ENCODE measurements at regions not wholly inside any gene's neighbourhood (a gene's known extent, or its start where the extent isn't known, plus 50 kb on each side); places are given as distances from the start of the nearest gene placed in this dataset.
"Not testable (repeated sequence)": the region's sequence is repeated elsewhere in the genome, so short reads cannot be mapped to it uniquely, and the experiment has no call there.

DNA sequence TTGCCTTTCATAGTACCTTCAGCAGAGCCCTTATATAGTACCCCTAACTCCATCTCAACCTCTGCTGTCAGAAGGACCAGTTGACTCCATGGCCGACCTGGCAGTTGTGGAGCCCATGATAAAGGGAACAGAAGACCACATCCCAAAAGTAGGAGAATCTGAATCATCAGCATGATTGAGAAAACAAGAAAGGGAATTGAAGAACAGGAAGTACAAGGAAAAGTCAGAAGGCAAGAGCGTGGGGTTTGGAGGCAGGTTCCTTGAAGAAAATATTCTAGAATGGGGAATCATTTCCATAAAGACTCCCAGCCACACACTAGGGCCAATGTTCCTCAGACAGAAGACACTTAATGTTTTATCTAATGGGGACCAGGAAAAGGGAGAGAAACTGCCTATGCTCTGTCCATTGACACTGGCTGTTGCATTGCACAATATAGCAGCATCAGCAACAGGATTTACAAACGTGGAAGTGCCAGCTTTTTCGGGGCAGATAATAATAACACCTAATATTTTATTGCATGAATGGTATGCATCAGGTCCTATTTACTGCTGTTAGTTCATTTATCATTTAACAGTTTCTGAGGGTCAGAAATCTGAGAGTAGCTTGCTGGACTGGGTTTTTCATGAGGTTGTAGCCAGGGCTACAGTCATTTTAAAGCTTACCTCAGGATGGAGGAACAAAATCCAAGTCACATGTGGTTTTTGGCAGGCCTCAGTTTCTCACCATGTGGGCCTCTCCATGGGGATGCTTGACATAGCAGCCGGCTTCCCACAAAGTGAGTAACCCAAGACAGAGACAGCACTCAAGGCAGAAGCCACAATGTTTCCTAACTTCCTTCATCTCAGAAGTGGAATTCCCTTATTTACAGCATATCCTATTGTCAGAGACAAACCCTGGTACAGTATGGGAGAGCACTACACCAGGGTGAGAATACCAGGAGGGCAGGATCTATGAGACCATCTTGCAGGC lies 483.4 kb downstream of the PLPP3 start:
- H3K9me3 ChIP-seq (replicated peaks; ENCODE audit: control insufficient read depth, low read depth, low read length), result no peaks in the 10 kb centered on the region
- H3K27ac ChIP-seq (ENCODE audit: low read length), result peak overlapping the region; percentile 17
- WGBS (ENCODE audit: insufficient coverage), result no CpG with 5 or more reads among the region's 5 CpGs

DNA sequence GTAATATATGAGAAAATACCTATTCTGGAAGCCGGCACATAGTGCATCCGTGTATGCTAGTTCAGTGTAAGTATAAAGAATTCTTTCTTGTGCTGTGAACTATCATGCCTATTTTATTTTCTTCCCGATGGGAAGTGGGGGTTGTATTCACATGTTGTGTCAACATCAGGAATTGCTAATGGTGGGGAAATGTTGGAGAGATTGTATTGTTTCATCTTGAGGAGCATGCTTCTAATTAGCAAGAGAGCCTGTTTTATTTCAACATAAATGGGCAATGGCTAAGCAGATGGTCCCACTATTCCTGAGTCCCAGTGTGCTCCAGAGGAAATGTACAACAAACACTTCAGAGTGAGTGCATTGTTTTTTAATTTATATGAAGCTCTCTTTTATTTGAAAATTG lies 485.2 kb downstream of the PLPP3 start:
- Histone ChIP-seq H3K27ac (ENCODE audit: low read length) (no peak overlapping the region), H3K9me3 (replicated peaks; ENCODE audit: control insufficient read depth, low read depth, low read length) (no peaks in the 10 kb centered on the region), H3K4me1 (ENCODE audit: control insufficient read depth, insufficient read depth, low read length) (peaks cover 14% of the 10 kb centered on the region), H3K27me3 (ENCODE audit: control insufficient read depth, insufficient read depth, low read length) (no peaks in the 10 kb centered on the region), H3K36me3 (ENCODE audit: control insufficient read depth, insufficient read depth, low read length) (no peaks in the 10 kb centered on the region), H3K4me3 (ENCODE audit: low read length) (no peak overlapping the region)
- 17% methylated on average over 1 of the region's 3 CpGs for WGBS (ENCODE audit: insufficient coverage)
- no peak for DNase-seq

More for the DNA sequence above, 483.4 kb downstream of the PLPP3 start:
- H3K4me3 ChIP-seq (ENCODE audit: low read length), result no peak overlapping the region
- H3K27me3 ChIP-seq (ENCODE audit: control insufficient read depth, insufficient read depth, low read length), result no peaks in the 10 kb centered on the region
- no peaks in the 10 kb centered on the region for H3K36me3 ChIP-seq (ENCODE audit: control insufficient read depth, insufficient read depth, low read length)
- DNase-seq, result peak; percentile 87
- peaks cover 14% of the 10 kb centered on the region for H3K4me1 ChIP-seq (ENCODE audit: control insufficient read depth, insufficient read depth, low read length)

DNA sequence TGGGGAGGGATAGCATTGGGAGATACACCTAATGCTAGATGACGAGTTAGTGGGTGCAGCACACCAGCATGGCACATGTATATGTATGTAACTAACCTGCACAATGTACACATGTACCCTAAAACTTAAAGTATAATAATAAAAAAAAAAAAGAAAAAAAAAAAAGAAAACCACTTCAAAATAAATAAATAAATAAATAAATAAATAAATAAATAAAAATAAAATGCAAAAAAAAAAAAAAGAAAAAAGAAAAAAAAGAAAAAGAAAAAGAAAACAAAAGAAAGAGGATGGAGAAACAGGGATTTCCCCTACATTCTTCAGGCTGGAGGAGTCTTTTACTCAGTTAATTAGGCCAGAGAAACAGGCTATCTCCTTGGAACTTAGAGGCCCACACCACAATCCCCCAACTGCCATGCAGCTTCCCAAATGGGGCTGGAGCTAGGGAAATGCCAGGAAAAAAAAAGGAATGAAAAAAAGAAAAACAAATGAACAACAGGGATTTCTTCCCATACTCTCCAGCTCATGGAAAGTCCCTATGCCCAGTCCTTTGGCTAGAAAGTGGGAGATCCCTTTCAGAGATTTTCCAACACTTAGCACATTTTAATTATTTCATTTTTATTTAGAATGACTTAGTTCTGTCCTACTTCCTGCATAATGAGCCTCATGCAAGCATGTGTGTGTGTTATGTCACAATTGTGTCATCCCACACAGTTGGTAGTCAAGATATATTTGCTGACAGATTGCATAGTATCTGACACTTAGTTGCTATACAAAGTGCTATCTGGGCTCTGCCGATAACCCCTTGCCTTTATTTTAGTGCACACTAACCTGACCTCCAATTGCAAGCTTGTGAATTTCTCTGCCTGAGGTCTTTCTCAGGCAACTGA lies 486.4 kb downstream of the PLPP3 start:
- WGBS (ENCODE audit: insufficient coverage), result 54% methylated on average over 1 of the region's 2 CpGs
- Histone ChIP-seq H3K36me3 (ENCODE audit: control insufficient read depth, insufficient read depth, low read length) (no peaks in the 10 kb centered on the region), H3K27me3 (ENCODE audit: control insufficient read depth, insufficient read depth, low read length) (no peaks in the 10 kb centered on the region), H3K4me3 (ENCODE audit: low read length) (no peak overlapping the region), H3K27ac (ENCODE audit: low read length) (no peak overlapping the region), H3K9me3 (replicated peaks; ENCODE audit: control insufficient read depth, low read depth, low read length) (peaks cover 2% of the 10 kb centered on the region), H3K4me1 (ENCODE audit: control insufficient read depth, insufficient read depth, low read length) (peaks cover 14% of the 10 kb centered on the region)
- no peak for DNase-seq

DNA sequence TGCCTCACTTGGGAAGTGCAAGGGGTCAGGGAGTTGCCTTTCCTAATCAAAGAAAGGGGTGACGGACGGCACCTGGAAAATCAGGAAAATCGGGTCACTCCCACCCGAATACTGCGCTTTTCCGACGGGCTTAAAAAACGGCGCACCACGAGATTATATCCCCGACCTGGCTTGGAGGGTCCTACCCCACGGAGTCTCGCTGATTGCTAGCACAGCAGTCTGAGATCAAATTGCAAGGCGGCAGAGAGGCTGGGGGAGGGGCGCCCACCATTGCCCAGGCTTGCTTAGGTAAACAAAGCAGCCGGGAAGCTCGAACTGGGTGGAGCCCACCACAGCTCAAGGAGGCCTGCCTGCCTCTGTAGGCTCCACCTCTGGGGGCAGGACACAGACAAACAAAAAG lies 489.5 kb downstream of the PLPP3 start:
- H3K27ac ChIP-seq (ENCODE audit: low read length); H3K4me1 ChIP-seq (ENCODE audit: control insufficient read depth, insufficient read depth, low read length); H3K9me3 ChIP-seq (replicated peaks; ENCODE audit: control insufficient read depth, low read depth, low read length); H3K27me3 ChIP-seq (ENCODE audit: control insufficient read depth, insufficient read depth, low read length); DNase-seq; H3K36me3 ChIP-seq (ENCODE audit: control insufficient read depth, insufficient read depth, low read length); H3K4me3 ChIP-seq (ENCODE audit: low read length): not testable (repeated sequence)
- 93% methylated on average over 13 of the region's 17 CpGs for WGBS (ENCODE audit: insufficient coverage)

DNA sequence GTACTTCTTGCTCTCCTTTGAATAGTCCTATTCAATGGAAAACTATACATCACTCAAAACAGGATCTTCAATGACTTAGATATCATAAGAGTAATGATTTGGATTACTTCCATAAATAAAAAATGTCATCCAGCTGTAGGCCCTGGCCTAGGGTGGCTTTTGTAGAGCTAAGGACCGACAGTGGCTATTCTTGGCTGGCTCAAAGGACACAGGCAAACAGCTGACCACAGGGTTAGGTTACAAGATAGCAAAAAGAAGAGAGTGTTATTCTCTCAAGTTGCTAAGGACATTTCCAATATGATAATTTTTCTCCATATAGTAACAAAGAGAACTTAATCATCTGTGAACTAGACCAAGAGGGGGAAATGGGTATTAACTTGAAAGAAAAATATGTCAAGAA lies 495.1 kb downstream of the PLPP3 start:
- peaks cover 3% of the 10 kb centered on the region for H3K4me1 ChIP-seq (ENCODE audit: control insufficient read depth, insufficient read depth, low read length)
- peak; percentile 52 for DNase-seq
- H3K36me3 ChIP-seq (ENCODE audit: control insufficient read depth, insufficient read depth, low read length), result no peaks in the 10 kb centered on the region
- H3K27ac ChIP-seq (ENCODE audit: low read length), result peak overlapping the region; percentile 4
- peaks cover 3% of the 10 kb centered on the region for H3K9me3 ChIP-seq (replicated peaks; ENCODE audit: control insufficient read depth, low read depth, low read length)
- no peaks in the 10 kb centered on the region for H3K27me3 ChIP-seq (ENCODE audit: control insufficient read depth, insufficient read depth, low read length)
- H3K4me3 ChIP-seq (ENCODE audit: low read length), result no peak overlapping the region
- no CpG with 5 or more reads among the region's 1 CpG for WGBS (ENCODE audit: insufficient coverage)

DNA sequence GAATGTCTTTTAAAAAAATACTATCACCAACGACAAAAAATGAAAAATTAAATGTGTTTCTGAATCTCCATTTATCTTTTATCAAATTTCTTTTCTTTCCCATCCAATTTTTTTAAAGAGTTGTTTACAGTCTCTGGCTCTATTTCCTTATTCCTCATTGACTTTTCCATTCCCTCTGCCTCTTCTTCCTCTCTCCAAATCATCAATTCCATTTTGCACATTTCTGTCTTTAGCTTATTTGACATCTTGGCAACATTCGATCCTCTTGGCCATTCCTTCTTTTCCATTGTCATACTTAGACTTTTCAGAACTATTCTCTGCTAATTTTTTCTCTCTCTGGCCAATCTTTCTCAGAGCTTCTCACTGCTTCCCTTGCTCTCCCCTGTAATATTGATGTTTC lies 497.6 kb downstream of the PLPP3 start:
- Histone ChIP-seq H3K4me1 (ENCODE audit: control insufficient read depth, insufficient read depth, low read length) (peaks cover 8% of the 10 kb centered on the region), H3K27me3 (ENCODE audit: control insufficient read depth, insufficient read depth, low read length) (no peaks in the 10 kb centered on the region), H3K4me3 (ENCODE audit: low read length) (no peak overlapping the region), H3K27ac (ENCODE audit: low read length) (no peak overlapping the region), H3K9me3 (replicated peaks; ENCODE audit: control insufficient read depth, low read depth, low read length) (no peaks in the 10 kb centered on the region), H3K36me3 (ENCODE audit: control insufficient read depth, insufficient read depth, low read length) (no peaks in the 10 kb centered on the region)
- DNase-seq, result peak; percentile 70
- 75% methylated on average over 1 of the region's 2 CpGs for WGBS (ENCODE audit: insufficient coverage)

DNA sequence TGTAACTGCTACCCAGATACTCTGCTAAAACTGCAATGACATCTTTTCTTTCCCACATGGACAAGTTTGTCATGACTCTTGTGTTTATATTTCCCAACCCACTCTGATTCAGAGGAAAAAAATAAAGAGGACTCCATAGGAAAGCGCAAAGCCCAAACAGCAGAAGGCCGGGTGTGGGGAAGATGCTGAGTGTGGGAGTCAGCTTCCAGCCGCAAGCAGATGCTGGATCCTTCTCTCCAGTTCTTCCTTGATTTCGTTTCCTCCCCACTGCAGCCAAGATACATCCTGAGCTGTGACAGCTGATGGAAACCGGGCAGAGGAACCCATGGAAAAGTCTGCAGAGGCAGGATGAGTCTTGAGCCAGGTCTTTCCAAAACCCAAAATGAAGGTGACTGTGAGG lies 498.2 kb downstream of the PLPP3 start:
- WGBS (ENCODE audit: insufficient coverage), result no CpG with 5 or more reads among the region's 5 CpGs
- peak; percentile 90 for DNase-seq
- H3K9me3 ChIP-seq (replicated peaks; ENCODE audit: control insufficient read depth, low read depth, low read length), result no peaks in the 10 kb centered on the region

DNA sequence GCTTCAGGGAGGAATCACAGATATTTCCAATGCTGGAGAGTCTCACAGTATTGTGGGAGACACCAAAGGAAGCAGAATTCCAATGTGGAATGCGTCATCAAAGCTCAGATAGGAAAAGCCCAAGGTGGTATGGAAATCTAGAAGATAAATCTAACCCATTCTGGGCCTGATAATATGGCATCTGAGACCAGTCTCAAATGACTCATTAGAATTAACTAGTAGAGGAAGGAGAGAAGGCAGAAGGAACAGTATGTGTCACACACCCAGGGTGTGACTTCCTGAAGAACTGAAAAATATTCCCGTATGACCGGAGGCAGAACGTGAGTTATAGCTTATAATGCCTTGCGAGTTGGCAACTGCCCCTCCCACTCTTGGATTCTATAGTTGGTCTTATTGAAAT lies 499.2 kb downstream of the PLPP3 start:
- Histone ChIP-seq H3K4me1 (ENCODE audit: control insufficient read depth, insufficient read depth, low read length) (peaks cover 9% of the 10 kb centered on the region), H3K27ac (ENCODE audit: low read length) (no peak overlapping the region), H3K9me3 (replicated peaks; ENCODE audit: control insufficient read depth, low read depth, low read length) (no peaks in the 10 kb centered on the region), H3K27me3 (ENCODE audit: control insufficient read depth, insufficient read depth, low read length) (no peaks in the 10 kb centered on the region), H3K36me3 (ENCODE audit: control insufficient read depth, insufficient read depth, low read length) (no peaks in the 10 kb centered on the region), H3K4me3 (ENCODE audit: low read length) (no peak overlapping the region)
- no peak for DNase-seq
- no CpG with 5 or more reads among the region's 5 CpGs for WGBS (ENCODE audit: insufficient coverage)

More for the DNA sequence above, 498.2 kb downstream of the PLPP3 start:
- Histone ChIP-seq H3K36me3 (ENCODE audit: control insufficient read depth, insufficient read depth, low read length) (no peaks in the 10 kb centered on the region), H3K27me3 (ENCODE audit: control insufficient read depth, insufficient read depth, low read length) (no peaks in the 10 kb centered on the region), H3K4me1 (ENCODE audit: control insufficient read depth, insufficient read depth, low read length) (peaks cover 9% of the 10 kb centered on the region), H3K27ac (ENCODE audit: low read length) (no peak overlapping the region), H3K4me3 (ENCODE audit: low read length) (no peak overlapping the region)

DNA sequence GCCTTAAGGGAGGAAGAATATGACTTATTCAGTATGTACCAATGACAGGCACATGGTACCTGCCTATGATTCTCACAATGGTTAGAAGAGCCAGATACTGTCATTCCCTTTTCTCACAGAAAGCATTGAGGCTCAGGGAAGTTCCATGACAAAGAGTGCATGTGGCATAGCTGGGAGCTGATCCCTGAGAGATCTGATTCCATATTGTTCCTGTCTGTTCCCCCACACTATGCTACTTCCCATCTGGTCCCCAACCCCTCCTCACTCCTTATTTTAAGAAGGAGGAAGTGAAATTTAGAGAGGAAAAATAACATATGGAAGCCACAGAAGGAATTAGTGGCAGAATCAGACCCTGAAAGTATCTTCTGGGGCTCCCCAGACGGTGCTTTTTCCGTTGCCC lies 500.0 kb downstream of the PLPP3 start:
- Histone ChIP-seq H3K27me3 (ENCODE audit: control insufficient read depth, insufficient read depth, low read length) (no peaks in the 10 kb centered on the region), H3K4me3 (ENCODE audit: low read length) (no peak overlapping the region), H3K36me3 (ENCODE audit: control insufficient read depth, insufficient read depth, low read length) (no peaks in the 10 kb centered on the region), H3K27ac (ENCODE audit: low read length) (no peak overlapping the region), H3K9me3 (replicated peaks; ENCODE audit: control insufficient read depth, low read depth, low read length) (no peaks in the 10 kb centered on the region), H3K4me1 (ENCODE audit: control insufficient read depth, insufficient read depth, low read length) (peaks cover 10% of the 10 kb centered on the region)
- 100% methylated on average over 2 of the region's 2 CpGs for WGBS (ENCODE audit: insufficient coverage)
- no peak for DNase-seq

DNA sequence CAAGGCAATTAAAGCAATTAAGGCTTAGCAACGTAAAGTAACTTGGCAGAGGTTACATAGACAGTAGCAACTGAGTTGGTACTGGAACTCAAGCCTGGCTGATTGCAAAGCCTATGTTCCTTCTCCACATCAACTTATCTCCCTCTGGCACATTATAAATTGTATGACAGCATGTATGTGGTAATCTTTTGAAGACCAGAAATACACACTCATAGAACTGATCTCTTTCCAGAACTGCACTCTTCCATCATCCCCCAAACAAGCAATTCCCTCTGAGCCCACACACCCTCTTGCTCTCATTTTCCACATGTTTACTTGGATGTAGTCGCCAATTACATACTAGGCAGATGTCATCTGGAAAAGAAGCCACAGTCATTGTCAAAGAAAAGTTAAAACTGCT lies 502.2 kb downstream of the PLPP3 start:
- no peaks in the 10 kb centered on the region for H3K9me3 ChIP-seq (replicated peaks; ENCODE audit: control insufficient read depth, low read depth, low read length)
- peak; percentile 90 for DNase-seq
- peak overlapping the region; percentile 37 for H3K27ac ChIP-seq (ENCODE audit: low read length)
- H3K27me3 ChIP-seq (ENCODE audit: control insufficient read depth, insufficient read depth, low read length), result no peaks in the 10 kb centered on the region
- no CpG with 5 or more reads among the region's 2 CpGs for WGBS (ENCODE audit: insufficient coverage)
- H3K4me3 ChIP-seq (ENCODE audit: low read length), result no peak overlapping the region
- H3K4me1 ChIP-seq (ENCODE audit: control insufficient read depth, insufficient read depth, low read length), result peaks cover 27% of the 10 kb centered on the region
- no peaks in the 10 kb centered on the region for H3K36me3 ChIP-seq (ENCODE audit: control insufficient read depth, insufficient read depth, low read length)
